Muscle layer of colon (tissue), 2 donors: ENCODE measurements at regions not wholly inside any gene's neighbourhood (a gene's known extent, or its start where the extent isn't known, plus 50 kb on each side); places are given as distances from the start of the nearest gene placed in this dataset.

Source experiments
- H3K27ac ChIP-seq: one replicate; pipeline ENCODE4 v1.7.0; 2013; ENCODE audit warnings: low read depth, mild to moderate bottlenecking, low read length, moderate library complexity
- H3K27me3 ChIP-seq, 2 donors: one replicate each; pipeline ENCODE4 v1.7.0; 2013; ENCODE audit warnings: low read length in 2 of 2, mild to moderate bottlenecking in 2 of 2; ENCODE audit not compliant: insufficient read depth in 2 of 2, control insufficient read depth in 1 of 2
- H3K36me3 ChIP-seq: one replicate; pipeline ENCODE4 v1.7.0; 2013; ENCODE audit warnings: mild to moderate bottlenecking, low read length; ENCODE audit not compliant: insufficient read depth
- H3K4me1 ChIP-seq: one replicate; pipeline ENCODE4 v1.7.0; 2013; ENCODE audit warnings: mild to moderate bottlenecking, low read length; ENCODE audit not compliant: insufficient read depth
- H3K4me3 ChIP-seq, 2 donors: one replicate each; pipeline ENCODE4 v1.7.0; 2013; ENCODE audit warnings: low read length in 2 of 2, low read depth in 1 of 2, mild to moderate bottlenecking in 1 of 2, moderate library complexity in 1 of 2
- H3K9ac ChIP-seq: one replicate; pipeline ENCODE4 v1.7.0; 2013; ENCODE audit warnings: low read length
- H3K9me3 ChIP-seq: one replicate; pipeline ENCODE4 v1.7.0; 2013; ENCODE audit warnings: mild to moderate bottlenecking, low read length
- donor health status: abdominal sarcoma.
- donor health status: Adenocarcinoma of cecum.

DNA sequence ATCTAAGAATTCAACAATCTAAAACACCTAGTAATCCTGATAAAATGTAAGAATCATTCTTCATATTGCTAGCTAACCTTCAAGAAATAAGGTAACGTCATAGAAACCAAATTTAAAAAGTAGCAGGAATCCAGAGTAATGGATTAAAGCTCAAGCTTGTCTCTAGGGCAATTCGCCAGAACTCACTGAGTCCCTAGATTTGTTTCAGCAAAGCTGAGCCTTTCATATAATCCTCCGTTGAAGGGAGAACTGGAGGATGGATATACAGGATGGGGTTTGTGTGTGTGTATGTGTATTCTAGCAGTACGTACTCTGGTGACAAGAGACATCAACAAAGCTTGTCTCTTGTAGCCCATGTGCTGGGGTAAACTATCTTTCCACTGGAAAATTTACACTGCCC lies 2173.5 kb upstream of the AGA start:
- H3K27me3 ChIP-seq, result no peaks in the 10 kb centered on the region
- no peak overlapping the region for H3K27ac ChIP-seq
- H3K4me1 ChIP-seq, result no peaks in the 10 kb centered on the region
- H3K4me3 ChIP-seq, result no peak overlapping the region
- no peak overlapping the region for H3K9ac ChIP-seq
- no peaks in the 10 kb centered on the region for H3K9me3 ChIP-seq
- H3K36me3 ChIP-seq, result no peaks in the 10 kb centered on the region

DNA sequence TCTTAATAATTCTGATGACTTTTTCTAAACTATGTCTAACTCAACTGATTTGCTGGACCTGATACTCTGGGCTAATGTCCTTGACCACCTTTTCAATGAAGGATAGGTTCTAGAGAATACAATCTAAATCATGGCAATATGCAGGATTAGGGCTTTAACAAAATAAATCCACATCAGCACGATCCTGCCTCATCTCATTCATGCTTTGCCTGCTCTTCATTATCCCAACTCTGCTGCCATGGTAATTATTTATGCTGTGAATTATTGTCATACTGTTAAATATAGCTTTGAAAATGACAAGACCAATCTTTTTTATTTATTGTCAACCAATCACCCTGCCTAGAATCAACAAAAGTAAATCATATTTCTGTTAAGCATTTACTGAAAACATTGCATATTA lies 2176.7 kb upstream of the AGA start:
- Histone ChIP-seq H3K4me3 (no peak overlapping the region), H3K27me3 (no peaks in the 10 kb centered on the region)

DNA sequence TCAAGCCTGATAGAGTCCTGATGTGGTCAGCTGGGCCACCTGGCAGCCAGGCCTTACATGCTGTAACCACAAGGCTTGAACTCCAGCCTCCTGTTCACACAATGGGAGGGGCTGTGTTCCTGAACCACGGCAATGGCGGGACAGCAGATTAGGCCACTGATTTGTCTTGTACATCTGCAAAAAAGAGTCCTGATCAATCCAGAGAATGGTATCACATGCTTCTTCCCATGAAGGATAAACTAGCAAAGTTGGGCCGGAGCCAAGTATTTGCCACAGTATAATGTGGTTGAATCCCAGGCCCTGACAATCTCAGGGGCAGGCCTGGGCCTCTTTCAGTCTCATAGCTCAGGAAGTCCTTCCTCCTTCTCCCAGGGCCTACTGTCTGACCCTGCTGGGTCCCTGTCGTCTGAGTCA lies 2182.5 kb upstream of the AGA start:
- no peaks in the 10 kb centered on the region for H3K9me3 ChIP-seq
- H3K36me3 ChIP-seq, result no peaks in the 10 kb centered on the region
- H3K27ac ChIP-seq, result no peak overlapping the region
- H3K4me3 ChIP-seq, result no peak overlapping the region
- H3K27me3 ChIP-seq, result no peaks in the 10 kb centered on the region
- H3K4me1 ChIP-seq, result no peaks in the 10 kb centered on the region
- no peak overlapping the region for H3K9ac ChIP-seq

More for the DNA sequence above, 2176.7 kb upstream of the AGA start:
- no peak overlapping the region for H3K9ac ChIP-seq
- H3K9me3 ChIP-seq, result no peaks in the 10 kb centered on the region
- H3K36me3 ChIP-seq, result no peaks in the 10 kb centered on the region
- no peaks in the 10 kb centered on the region for H3K4me1 ChIP-seq
- H3K27ac ChIP-seq, result no peak overlapping the region

DNA sequence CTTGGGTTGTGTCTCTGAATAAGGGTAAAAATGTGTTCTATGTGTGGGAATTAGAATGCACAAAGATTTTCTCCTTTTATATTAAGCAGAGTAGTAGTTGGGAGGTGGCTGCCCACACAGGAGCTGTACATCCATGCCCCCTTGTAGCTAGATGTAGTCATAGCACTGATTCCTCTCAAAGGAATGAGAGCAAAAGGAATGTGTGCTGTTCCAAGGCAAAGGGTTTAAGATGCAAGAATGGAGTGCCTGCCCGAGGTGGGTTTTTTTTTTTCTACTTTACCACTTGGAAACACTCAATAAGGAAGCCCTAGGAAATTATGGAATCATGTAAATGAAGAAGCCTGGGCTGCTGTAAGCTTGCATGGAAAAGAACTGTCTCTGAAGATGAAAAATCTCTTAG lies 2183.2 kb upstream of the AGA start:
- Histone ChIP-seq H3K27ac (no peak overlapping the region), H3K4me1 (no peaks in the 10 kb centered on the region), H3K9me3 (no peaks in the 10 kb centered on the region), H3K9ac (no peak overlapping the region), H3K27me3 (no peaks in the 10 kb centered on the region), H3K36me3 (no peaks in the 10 kb centered on the region), H3K4me3 (no peak overlapping the region)

DNA sequence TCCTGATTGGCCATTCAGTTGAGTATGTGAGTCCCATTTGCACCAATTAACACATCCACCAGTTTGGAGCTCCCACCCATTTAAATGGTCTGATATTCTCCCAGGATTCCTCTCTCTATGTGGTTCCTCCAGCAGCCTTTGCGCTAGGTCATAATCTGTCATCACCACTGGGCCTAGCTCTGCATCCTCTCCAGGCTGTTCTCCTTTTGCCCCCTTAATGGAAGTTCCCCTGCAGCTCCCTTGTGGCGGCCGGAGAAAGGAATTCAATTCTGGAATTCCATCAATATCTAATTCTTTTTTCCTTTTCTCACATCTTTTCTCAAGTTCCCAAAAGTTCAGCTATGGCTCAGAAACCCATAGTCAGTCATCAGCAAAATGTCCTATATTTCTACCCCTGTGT lies 2184.4 kb upstream of the AGA start:
- H3K4me1 ChIP-seq, result no peaks in the 10 kb centered on the region
- H3K9ac ChIP-seq, result no peak overlapping the region
- H3K9me3 ChIP-seq, result no peaks in the 10 kb centered on the region
- H3K27me3 ChIP-seq, result no peaks in the 10 kb centered on the region
- H3K27ac ChIP-seq, result no peak overlapping the region
- no peak overlapping the region for H3K4me3 ChIP-seq
- no peaks in the 10 kb centered on the region for H3K36me3 ChIP-seq

DNA sequence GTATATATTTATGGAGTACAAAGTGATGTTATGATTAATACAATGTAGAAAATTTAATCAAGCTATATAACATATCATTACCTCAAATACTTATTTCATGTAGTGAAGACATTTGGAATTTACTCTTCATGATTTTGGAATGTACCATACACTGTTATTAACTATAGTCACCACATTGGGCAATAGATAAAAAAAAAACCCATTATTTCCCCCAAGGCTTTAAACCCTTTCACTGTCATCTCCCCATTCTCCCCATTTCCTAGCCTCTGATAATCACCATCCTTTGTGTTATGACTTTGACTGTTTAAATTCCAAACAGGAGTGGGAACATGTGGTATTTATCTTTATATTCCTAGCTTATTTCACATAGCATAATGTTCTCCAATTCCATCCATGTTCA lies 2189.1 kb upstream of the AGA start:
- H3K9ac ChIP-seq, result no peak overlapping the region
- H3K27me3 ChIP-seq, result no peaks in the 10 kb centered on the region
- H3K4me3 ChIP-seq, result no peak overlapping the region
- H3K36me3 ChIP-seq, result no peaks in the 10 kb centered on the region
- no peaks in the 10 kb centered on the region for H3K9me3 ChIP-seq
- H3K4me1 ChIP-seq, result no peaks in the 10 kb centered on the region
- no peak overlapping the region for H3K27ac ChIP-seq

DNA sequence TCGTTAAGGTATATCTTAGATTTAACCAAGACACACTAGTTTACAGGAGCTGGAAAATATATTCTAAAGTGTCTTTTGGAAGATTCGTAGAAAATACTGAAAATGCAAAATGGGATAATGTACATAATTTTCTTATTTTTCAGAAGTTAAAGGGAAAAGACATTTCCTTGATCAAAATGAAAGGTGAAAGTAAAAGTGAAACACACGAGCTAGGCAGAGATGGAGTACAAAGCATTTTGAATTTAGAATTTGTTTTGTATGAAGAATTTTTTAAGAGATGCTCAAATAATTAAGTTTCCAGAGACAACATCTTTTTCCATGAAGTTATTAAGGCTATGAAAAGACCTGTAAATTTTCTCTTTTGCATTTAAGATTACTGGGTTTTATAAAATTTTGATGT lies 2192.6 kb upstream of the AGA start:
- no peak overlapping the region for H3K4me3 ChIP-seq
- no peaks in the 10 kb centered on the region for H3K27me3 ChIP-seq
- H3K9ac ChIP-seq, result no peak overlapping the region
- H3K4me1 ChIP-seq, result no peaks in the 10 kb centered on the region
- no peaks in the 10 kb centered on the region for H3K9me3 ChIP-seq
- H3K27ac ChIP-seq, result no peak overlapping the region
- no peaks in the 10 kb centered on the region for H3K36me3 ChIP-seq

DNA sequence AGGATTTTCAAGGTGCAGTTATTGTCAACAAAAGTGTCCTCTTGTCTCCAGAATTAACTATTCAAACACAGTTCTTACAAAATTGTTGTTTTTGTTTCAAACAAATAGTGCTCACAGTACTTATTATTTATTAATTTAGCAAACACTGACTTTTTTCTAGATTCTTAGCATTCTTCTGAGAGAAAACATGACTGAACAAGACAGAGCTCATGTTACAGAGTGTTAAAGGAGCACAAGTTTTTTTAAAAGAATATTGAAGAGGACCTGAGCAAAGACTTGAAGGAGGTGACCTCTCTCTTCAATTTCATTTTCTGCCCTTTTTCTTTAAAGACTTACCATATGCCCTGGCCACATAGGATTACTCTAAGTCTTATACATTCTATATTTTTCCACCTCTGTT lies 2220.3 kb upstream of the AGA start:
- Histone ChIP-seq H3K27ac (no peak overlapping the region), H3K27me3 (no peaks in the 10 kb centered on the region), H3K36me3 (no peaks in the 10 kb centered on the region), H3K4me3 (no peak overlapping the region), H3K9ac (no peak overlapping the region), H3K9me3 (no peaks in the 10 kb centered on the region), H3K4me1 (no peaks in the 10 kb centered on the region)

DNA sequence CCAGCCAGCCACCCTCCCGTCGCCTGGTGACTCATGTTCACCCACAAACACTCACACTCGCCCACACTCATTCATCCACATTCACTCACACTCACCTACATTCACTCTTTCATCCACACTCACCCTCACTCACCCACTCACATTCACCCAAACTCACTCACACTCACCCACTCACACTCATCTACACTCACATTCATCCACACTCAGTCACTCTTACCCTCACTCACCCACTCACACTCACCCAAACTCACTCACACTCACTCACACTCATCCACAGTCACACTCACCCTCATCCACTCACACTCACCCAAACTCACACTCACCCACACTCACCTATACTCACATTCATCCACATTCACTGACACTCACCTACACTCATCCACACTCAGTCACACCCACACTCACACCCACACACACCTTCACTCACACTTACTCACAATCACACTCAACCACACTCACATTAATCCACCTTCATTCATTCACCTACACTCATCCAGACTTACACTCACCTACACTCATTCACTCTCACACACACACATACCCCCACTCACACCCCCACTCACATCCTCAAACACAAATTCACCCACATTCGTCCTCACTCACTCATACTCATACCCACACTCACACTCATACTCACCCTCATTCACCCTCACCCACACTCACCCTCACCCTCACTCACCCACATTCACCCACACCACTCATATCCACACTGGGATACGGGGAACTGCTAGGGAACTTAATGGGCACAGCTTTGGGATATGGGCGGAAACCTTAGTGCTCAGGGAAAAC lies 2221.6 kb upstream of the AGA start:
- Histone ChIP-seq H3K27me3 (no peaks in the 10 kb centered on the region), H3K4me3 (no peak overlapping the region), H3K9ac (no peak overlapping the region), H3K4me1 (no peaks in the 10 kb centered on the region), H3K36me3 (no peaks in the 10 kb centered on the region), H3K9me3 (no peaks in the 10 kb centered on the region), H3K27ac (no peak overlapping the region)

DNA sequence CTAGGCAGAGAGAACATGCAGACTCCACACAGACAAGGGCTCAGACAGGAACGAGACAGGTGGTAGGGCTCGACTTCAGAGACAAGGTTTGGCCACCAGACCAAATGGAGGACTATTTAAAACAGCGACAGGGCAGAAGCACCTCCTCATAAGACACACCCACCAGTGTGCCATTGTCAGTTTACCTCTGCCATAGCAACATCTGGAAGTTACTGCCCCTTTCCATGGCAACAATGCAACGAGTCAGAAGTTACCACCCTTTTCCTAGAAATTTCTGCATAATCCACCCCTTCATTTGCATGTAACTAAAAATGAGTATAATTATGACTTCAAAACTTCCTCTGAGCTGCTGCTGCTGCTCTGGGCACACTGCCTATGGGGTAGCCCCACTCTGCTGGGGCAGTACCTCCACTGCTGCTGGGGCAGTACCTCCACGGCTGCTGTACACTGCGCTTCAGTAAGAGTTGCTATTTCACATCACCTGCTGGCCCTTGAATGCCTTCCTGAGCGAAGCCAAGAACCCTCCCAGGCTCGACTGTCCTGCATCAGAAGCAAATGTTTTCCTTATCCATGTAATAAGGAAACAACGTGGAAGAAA lies 2222.3 kb upstream of the AGA start:
- Histone ChIP-seq H3K9ac (no peak overlapping the region), H3K27ac (no peak overlapping the region), H3K27me3 (no peaks in the 10 kb centered on the region), H3K4me3 (no peak overlapping the region), H3K9me3 (no peaks in the 10 kb centered on the region), H3K4me1 (no peaks in the 10 kb centered on the region), H3K36me3 (no peaks in the 10 kb centered on the region)

DNA sequence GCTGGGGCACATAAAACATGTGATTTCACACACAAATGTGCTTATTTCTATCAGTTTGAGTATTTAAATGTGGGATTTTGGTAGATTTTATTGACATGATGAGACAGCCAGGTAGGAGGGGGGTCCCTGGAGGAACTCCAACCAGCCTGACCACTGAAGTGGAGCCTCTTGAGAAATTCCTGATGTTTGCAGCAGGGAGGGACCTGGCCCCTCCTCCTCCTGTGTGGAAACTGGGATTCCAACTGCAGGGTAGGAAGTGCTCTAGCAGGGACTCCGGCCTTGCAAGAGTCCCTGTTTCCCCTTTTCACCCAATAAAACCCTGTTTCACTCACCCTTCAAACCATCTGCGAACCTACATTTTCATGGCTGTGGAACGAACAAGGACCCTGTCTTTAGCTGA lies 2224.0 kb upstream of the AGA start:
- Histone ChIP-seq H3K27me3 (no peaks in the 10 kb centered on the region), H3K9me3 (no peaks in the 10 kb centered on the region), H3K4me3 (no peak overlapping the region), H3K4me1 (no peaks in the 10 kb centered on the region), H3K9ac (no peak overlapping the region), H3K36me3 (no peaks in the 10 kb centered on the region), H3K27ac (no peak overlapping the region)

DNA sequence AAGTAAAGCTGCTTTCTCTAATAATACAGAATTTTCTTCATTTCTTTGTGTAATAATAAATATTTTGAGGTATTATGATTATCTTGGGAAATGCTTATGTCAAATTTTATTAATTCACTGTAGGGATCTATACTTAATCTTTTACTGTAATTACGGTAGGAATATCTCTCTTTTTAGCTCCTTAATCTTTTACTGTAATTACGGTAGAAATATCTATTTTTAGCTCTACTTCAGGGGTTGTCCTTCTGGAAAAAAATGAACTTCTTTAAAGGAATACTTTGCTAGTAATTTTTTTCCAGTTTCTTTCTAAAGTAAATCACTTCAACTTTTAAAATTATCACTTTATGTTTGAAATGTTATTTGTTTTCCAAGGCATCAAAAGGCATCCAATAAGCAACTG lies 2229.4 kb upstream of the AGA start:
- Histone ChIP-seq H3K9me3 (no peaks in the 10 kb centered on the region), H3K27ac (no peak overlapping the region), H3K36me3 (no peaks in the 10 kb centered on the region), H3K4me3 (no peak overlapping the region), H3K4me1 (no peaks in the 10 kb centered on the region), H3K27me3 (no peaks in the 10 kb centered on the region), H3K9ac (no peak overlapping the region)
